Stomach (tissue), 8 donors: ENCODE measurements at regions not wholly inside any gene's neighbourhood (a gene's known extent, or its start where the extent isn't known, plus 50 kb on each side); places are given as distances from the start of the nearest gene placed in this dataset.

Source experiments
- DNase-seq, 2 donors: peaks; one replicate each; pipeline versions ENCODE4 v3.0.0 to v3.0.0-alpha.2; 2013 to 2019
- H3K27ac ChIP-seq, 5 donors: fragments of 200-600 bp in 4 of 5; sonication (generic) in 4 of 5; one replicate each; pipeline ENCODE4 v1.5.1; 2013 to 2019; ENCODE audit warnings: mild to moderate bottlenecking in 1 of 5, moderate library complexity in 1 of 5
- H3K27me3 ChIP-seq, 3 donors: fragments of 200-600 bp; sonication (generic); one replicate each; pipeline ENCODE4 v1.5.1; 2017 to 2019; ENCODE audit warnings: mixed run types in 1 of 3
- H3K36me3 ChIP-seq, 4 donors: fragments of 200-600 bp; sonication (generic); 1 replicate in 3 of 4; 2 replicates in 1 of 4; pipeline ENCODE4 v1.5.1; 2016 to 2019
- H3K4me1 ChIP-seq, 4 donors: fragments of 200-600 bp; sonication (generic); one replicate each; pipeline ENCODE4 v1.5.1; 2016 to 2019
- H3K4me3 ChIP-seq, 4 donors: fragments of 200-600 bp; sonication (generic) in 3 of 4; one replicate each; pipeline ENCODE4 v1.5.1; 2016 to 2019; ENCODE audit warnings: mild to moderate bottlenecking in 1 of 4
- H3K9me3 ChIP-seq, 4 donors: fragments of 200-600 bp; sonication (generic); one replicate each; pipeline ENCODE4 v1.5.1; 2016 to 2019
- CTCF ChIP-seq, 7 experiments: fragments of 450-650 bp in 4 of 7; fragments of 200-600 bp in 3 of 7; sonication (generic) in 3 of 7; IDR thresholded peaks; one replicate each; pipeline ENCODE4 v1.5.1; 2016 to 2019; ENCODE audit warnings: antibody characterized with exemption in 7 of 7, control low read depth in 2 of 7, mild to moderate bottlenecking in 1 of 7
- EP300 ChIP-seq: sonication (generic); formaldehyde crosslinking; IDR thresholded peaks from one replicate; pipeline ENCODE4 v1.6.1; 2017; ENCODE audit warnings: antibody characterized with exemption
- POLR2A ChIP-seq, 4 donors: fragments of 450-650 bp; IDR thresholded peaks; one replicate each; pipeline ENCODE4 v1.6.1; 2016; ENCODE audit warnings: antibody characterized with exemption in 4 of 4, control low read depth in 2 of 4, mild to moderate bottlenecking in 1 of 4, moderate library complexity in 1 of 4
- POLR2AphosphoS5 ChIP-seq, 3 donors: sonication (generic); formaldehyde crosslinking; IDR thresholded peaks; one replicate each; pipeline ENCODE4 v1.6.1; 2016; ENCODE audit warnings: antibody characterized with exemption in 3 of 3
- WGBS, 5 donors: extraction: QIAGEN DNeasy Blood & Tissue Kit in 3 of 5; methylation state at CpG; one replicate each; pipeline versions ENCODE4 v1.1.5 to v1.1.7; 2013 to 2018; 5-methylcytosine and 5-hydroxymethylcytosine counted together
- intact Hi-C: fragments of 100-400 bp; cut with DNase I; formaldehyde crosslinking; loops from one replicate; pipeline ENCODE4 v1.15.1; 2023; ENCODE audit warnings: low total_unique reads
- donor health status: healthy with polysubstance abuse.
- donor health status: Bipolar disorder and iron deficiency.
- donor health status: healthy.

GRCh38 chr14:88989911-88990310 is 165.5 kb downstream of the TTC8 start:
- no peak for DNase-seq
- peaks cover 0 to 30% (median 12%) of the 10 kb centered on the region in 4 donors for H3K9me3 ChIP-seq
- no peak overlapping the region for H3K4me3 ChIP-seq
- H3K27me3 ChIP-seq: no peaks in the 10 kb centered on the region
- no peak for TF ChIP-seq POLR2A (IDR thresholded peaks at IDR 0.05)
- no peak for TF ChIP-seq EP300
- TF ChIP-seq POLR2AphosphoS5 (IDR thresholded peaks at IDR 0.05): no peak
- no peak for TF ChIP-seq CTCF (IDR thresholded peaks at IDR 0.05)
- no peak overlapping the region for H3K27ac ChIP-seq
- intact Hi-C loops: no loop called here
- H3K4me1 ChIP-seq: no peaks in the 10 kb centered on the region
- 79 to 93% (median 89%) methylated on average over 1 of the region's 1 CpG for WGBS, 5 donors
- H3K36me3 ChIP-seq: no peaks in the 10 kb centered on the region

DNA sequence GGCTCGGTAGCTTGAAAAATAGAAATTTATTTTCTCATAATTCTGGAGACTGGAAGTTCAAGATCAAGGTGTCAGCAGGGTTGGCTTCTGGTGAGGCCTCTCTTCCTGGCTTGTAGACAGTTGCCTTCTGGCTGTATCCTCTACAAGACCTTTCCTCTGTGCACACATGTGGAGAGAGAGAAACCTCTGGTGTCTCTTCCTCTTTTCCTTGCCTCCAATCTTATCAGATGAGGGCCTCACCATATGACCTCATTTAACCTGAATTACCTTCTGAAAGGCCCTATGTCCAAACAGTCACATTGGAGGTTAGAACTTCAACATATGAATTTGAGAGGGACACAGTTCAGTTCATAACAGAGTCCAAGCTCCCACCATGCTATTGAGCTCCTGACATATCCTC is 166.4 kb downstream of the TTC8 start:
- no peak for TF ChIP-seq EP300
- TF ChIP-seq POLR2AphosphoS5 (IDR thresholded peaks at IDR 0.05): no peak
- TF ChIP-seq CTCF (IDR thresholded peaks at IDR 0.05): no peak
- no peak for TF ChIP-seq POLR2A (IDR thresholded peaks at IDR 0.05)
- intact Hi-C loops: no loop called here
- H3K4me1 ChIP-seq: no peaks in the 10 kb centered on the region
- H3K36me3 ChIP-seq: no peaks in the 10 kb centered on the region
- 65 to 89% (median 83%) methylated on average over 1 of the region's 1 CpG for WGBS, 5 donors
- H3K9me3 ChIP-seq: peaks cover 0 to 30% (median 12%) of the 10 kb centered on the region in 4 donors
- no peak for DNase-seq
- H3K27ac ChIP-seq: no peak overlapping the region
- no peaks in the 10 kb centered on the region for H3K27me3 ChIP-seq
- H3K4me3 ChIP-seq: no peak overlapping the region

- H3K27me3 ChIP-seq: no peaks in the 10 kb centered on the region
- no peak overlapping the region for H3K27ac ChIP-seq
- no peak overlapping the region for H3K4me3 ChIP-seq
- H3K4me1 ChIP-seq: no peaks in the 10 kb centered on the region
- 57 to 68% (median 62%) methylated on average over 3 of the region's 3 CpGs for WGBS, 5 donors
- intact Hi-C loops: no loop called here
- H3K36me3 ChIP-seq: no peaks in the 10 kb centered on the region
- no peak for DNase-seq
- H3K9me3 ChIP-seq: peaks cover 0 to 28% (median 12%) of the 10 kb centered on the region in 4 donors
- TF ChIP-seq POLR2AphosphoS5 (IDR thresholded peaks at IDR 0.05): no peak
- TF ChIP-seq CTCF (IDR thresholded peaks at IDR 0.05): no peak
- TF ChIP-seq POLR2A (IDR thresholded peaks at IDR 0.05): no peak
- no peak for TF ChIP-seq EP300
Measured at GRCh38 chr14:88992011-88992410, 167.6 kb downstream of the TTC8 start.

GRCh38 chr14:88993946-88994345 is 169.5 kb downstream of the TTC8 start:
- Histone ChIP-seq H3K27ac (no peak overlapping the region), H3K4me3 (no peak overlapping the region), H3K27me3 (no peaks in the 10 kb centered on the region), H3K4me1 (no peaks in the 10 kb centered on the region), H3K9me3 (peaks cover 0 to 11% (median 2%) of the 10 kb centered on the region in 4 donors), H3K36me3 (no peaks in the 10 kb centered on the region)
- WGBS, 5 donors: 57 to 70% (median 62%) methylated on average over 2 of the region's 2 CpGs
- intact Hi-C loops: no loop called here
- no peak for DNase-seq
- TF ChIP-seq EP300: no peak
- TF ChIP-seq CTCF (IDR thresholded peaks at IDR 0.05): no peak
- TF ChIP-seq POLR2A (IDR thresholded peaks at IDR 0.05): no peak
- TF ChIP-seq POLR2AphosphoS5 (IDR thresholded peaks at IDR 0.05): no peak
